ENCODE measurements at regions not wholly inside any gene's neighbourhood (a gene's known extent, or its start where the extent isn't known, plus 50 kb on each side); places are given as distances from the start of the nearest gene placed in this dataset.

DNA sequence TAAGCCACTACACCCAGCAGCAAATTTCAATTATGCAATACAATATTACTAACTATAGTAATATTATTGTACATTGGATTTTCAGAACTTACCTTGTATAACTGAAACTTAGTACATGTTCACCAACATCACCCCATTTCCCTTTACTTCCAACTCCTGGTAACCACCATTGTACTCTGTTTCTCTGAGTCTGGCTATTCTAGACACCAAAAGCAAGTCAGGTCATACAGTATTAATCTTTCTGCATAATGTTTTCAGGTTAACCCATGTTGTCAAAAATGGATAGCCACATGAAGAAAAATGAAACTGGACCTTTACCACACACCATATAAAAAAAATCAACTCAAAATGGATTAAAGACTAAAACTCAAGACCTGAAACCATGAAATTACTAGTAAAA, 558.2 kb downstream of the MMUT start:
- TF ChIP-seq CTCF (IDR thresholded peaks at IDR 0.05) (no peak), POLR2A (IDR thresholded peaks at IDR 0.05) (no peak)
